Ishikawa (cell line): ENCODE measurements at regions not wholly inside any gene's neighbourhood (a gene's known extent, or its start where the extent isn't known, plus 50 kb on each side); places are given as distances from the start of the nearest gene placed in this dataset.

Experiments used
- CEBPB ChIP-seq: IDR thresholded peaks from 2 replicates; pipeline ENCODE4 v1.6.1; 2012
- CREB1 ChIP-seq: IDR thresholded peaks from 2 replicates; pipeline ENCODE4 v1.6.1; 2012; ENCODE audit warnings: low read depth
- MAX ChIP-seq: IDR thresholded peaks from 2 replicates; pipeline ENCODE4 v1.6.1; 2012
- NFIC ChIP-seq: IDR thresholded peaks from 2 replicates; pipeline ENCODE4 v1.6.1; 2012
- RAD21 ChIP-seq: IDR thresholded peaks from 2 replicates; pipeline ENCODE4 v1.6.1; 2012; ENCODE audit warnings: low read depth
- REST ChIP-seq: IDR thresholded peaks from 2 replicates; pipeline ENCODE4 v1.6.1; 2012; ENCODE audit warnings: low read depth, mild to moderate bottlenecking
- TAF1 ChIP-seq: IDR thresholded peaks from 2 replicates; pipeline ENCODE4 v1.6.1; 2012; ENCODE audit warnings: low read depth, mild to moderate bottlenecking
- TCF12 ChIP-seq: IDR thresholded peaks from 2 replicates; pipeline ENCODE4 v1.6.1; 2012; ENCODE audit warnings: low read depth
- TEAD4 ChIP-seq: IDR thresholded peaks from 2 replicates; pipeline ENCODE4 v1.6.1; 2012
- YY1 ChIP-seq: IDR thresholded peaks from 2 replicates; pipeline ENCODE4 v1.6.1; 2012; ENCODE audit warnings: low read depth

DNA sequence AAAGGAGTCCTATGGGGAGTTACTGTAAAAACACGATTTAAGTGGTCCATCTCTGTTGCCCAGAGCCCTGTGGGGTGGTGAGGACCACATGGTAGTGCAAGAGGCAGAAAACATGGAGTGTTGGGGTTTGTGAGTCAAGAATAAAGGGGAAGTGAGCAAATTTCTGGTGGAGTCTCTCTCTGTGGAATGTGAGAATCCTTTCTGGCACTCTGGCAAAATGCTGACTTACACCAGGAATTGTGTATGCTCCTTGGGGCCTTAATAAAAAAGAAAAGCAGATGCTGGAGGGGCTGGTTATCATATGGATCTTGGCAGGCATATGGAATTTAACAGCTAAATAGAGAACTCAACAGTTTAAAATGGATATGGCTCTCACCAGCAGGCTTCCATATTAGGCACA is 486.0 kb downstream of the TNS3 start:
- TF ChIP-seq TEAD4: no peak
- no peak for TF ChIP-seq YY1
- no peak for TF ChIP-seq TCF12
- TF ChIP-seq MAX: no peak
- TF ChIP-seq CREB1: no peak
- TF ChIP-seq TAF1: no peak
- no peak for TF ChIP-seq REST
- no peak for TF ChIP-seq CEBPB
- no peak for TF ChIP-seq NFIC
- no peak for TF ChIP-seq RAD21
